Urinary bladder (tissue), 3 donors: ENCODE measurements at regions not wholly inside any gene's neighbourhood (a gene's known extent, or its start where the extent isn't known, plus 50 kb on each side); places are given as distances from the start of the nearest gene placed in this dataset.

Experiments used
- DNase-seq: peaks from one replicate; pipeline ENCODE4 v3.0.0-alpha.2; 2015; ENCODE audit errors: extremely low spot score
- H3K27ac ChIP-seq: one replicate; pipeline ENCODE4 v1.5.1; 2013; ENCODE audit warnings: low read depth, mild to moderate bottlenecking, moderate library complexity
- H3K36me3 ChIP-seq: one replicate; pipeline ENCODE4 v1.6.1; 2013; ENCODE audit warnings: mild to moderate bottlenecking, moderate library complexity; ENCODE audit not compliant: insufficient read depth
- H3K4me1 ChIP-seq: one replicate; pipeline ENCODE4 v1.6.1; 2013; ENCODE audit warnings: mild to moderate bottlenecking, moderate library complexity; ENCODE audit not compliant: insufficient read depth
- H3K4me3 ChIP-seq: one replicate; pipeline ENCODE4 v1.5.1; 2013; ENCODE audit warnings: low read depth, low read length
- WGBS: extraction: QIAGEN DNeasy Blood & Tissue Kit; methylation state at CpG from one replicate; pipeline ENCODE4 v1.1.7; 2013; 5-methylcytosine and 5-hydroxymethylcytosine counted together
- donor health status: healthy with polysubstance abuse.
- donor health status: healthy.

DNA sequence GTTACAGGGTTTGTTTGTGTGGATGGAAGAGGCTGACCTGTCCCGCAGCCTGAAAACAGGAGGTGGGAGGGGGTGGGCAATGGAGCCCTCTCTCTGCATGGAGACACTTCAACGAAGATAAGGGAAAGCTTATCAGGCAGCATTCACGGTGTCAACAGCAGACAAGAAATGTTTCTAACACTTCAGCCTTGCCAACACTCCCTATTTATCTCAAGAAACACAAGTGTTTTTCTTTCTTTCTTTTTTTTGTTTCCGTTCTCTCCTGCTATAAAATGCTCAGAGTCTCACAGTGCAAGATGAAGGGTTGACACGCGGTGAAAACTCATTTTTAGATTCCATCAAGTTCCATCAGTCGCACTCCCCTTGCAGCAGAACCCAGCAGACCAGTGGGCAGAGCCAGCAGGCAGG, 594.4 kb downstream of the MATN1 start:
- Histone ChIP-seq H3K4me3 (no peak overlapping the region), H3K27ac (no peak overlapping the region), H3K36me3 (no peaks in the 10 kb centered on the region), H3K4me1 (no peaks in the 10 kb centered on the region)
- DNase-seq: no peak
- 19% methylated on average over 7 of the region's 7 CpGs for WGBS

DNA sequence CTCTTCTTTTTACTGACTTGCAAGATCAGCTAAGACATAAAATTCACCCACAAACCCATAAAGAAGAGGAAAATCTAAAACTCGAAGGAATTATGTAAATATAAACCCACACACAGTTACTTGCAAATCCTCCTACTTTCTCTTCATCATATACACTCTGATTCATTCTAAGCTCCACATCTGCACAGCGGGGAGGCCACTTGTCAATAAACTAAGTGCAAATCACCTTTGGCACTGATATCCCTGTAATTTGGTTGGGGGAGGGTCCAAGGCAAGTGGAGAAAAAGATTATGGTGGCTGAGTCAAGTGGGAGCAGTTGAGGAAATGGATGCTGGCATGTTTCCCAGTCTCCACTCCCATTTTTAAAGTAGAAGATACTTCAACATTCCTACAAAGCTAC, 596.5 kb downstream of the MATN1 start:
- no peak for DNase-seq
- no peak overlapping the region for H3K27ac ChIP-seq
- no peaks in the 10 kb centered on the region for H3K4me1 ChIP-seq
- no peak overlapping the region for H3K4me3 ChIP-seq
- H3K36me3 ChIP-seq: no peaks in the 10 kb centered on the region
- WGBS: 30% methylated on average over 2 of the region's 2 CpGs

DNA sequence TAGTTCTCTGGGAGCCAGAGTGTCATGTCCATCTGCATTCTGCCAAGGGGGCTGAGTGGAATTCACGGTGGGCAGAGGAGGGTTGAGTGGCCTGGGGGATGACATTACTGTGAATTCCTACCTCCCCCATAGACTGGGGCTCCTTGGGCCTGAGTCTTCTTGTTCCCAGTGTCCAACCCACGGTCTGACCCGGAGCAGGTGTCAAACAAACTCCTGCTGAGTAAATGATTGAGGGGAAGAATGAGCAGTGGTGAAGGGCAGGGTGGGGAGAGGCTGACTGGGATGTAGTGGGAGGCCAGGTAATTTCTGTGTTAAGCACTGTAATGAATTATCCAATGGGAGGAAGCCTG, 597.6 kb downstream of the MATN1 start:
- Histone ChIP-seq H3K27ac (no peak overlapping the region), H3K36me3 (no peaks in the 10 kb centered on the region), H3K4me1 (no peaks in the 10 kb centered on the region), H3K4me3 (no peak overlapping the region)
- no peak for DNase-seq
- 61% methylated on average over 3 of the region's 3 CpGs for WGBS

DNA sequence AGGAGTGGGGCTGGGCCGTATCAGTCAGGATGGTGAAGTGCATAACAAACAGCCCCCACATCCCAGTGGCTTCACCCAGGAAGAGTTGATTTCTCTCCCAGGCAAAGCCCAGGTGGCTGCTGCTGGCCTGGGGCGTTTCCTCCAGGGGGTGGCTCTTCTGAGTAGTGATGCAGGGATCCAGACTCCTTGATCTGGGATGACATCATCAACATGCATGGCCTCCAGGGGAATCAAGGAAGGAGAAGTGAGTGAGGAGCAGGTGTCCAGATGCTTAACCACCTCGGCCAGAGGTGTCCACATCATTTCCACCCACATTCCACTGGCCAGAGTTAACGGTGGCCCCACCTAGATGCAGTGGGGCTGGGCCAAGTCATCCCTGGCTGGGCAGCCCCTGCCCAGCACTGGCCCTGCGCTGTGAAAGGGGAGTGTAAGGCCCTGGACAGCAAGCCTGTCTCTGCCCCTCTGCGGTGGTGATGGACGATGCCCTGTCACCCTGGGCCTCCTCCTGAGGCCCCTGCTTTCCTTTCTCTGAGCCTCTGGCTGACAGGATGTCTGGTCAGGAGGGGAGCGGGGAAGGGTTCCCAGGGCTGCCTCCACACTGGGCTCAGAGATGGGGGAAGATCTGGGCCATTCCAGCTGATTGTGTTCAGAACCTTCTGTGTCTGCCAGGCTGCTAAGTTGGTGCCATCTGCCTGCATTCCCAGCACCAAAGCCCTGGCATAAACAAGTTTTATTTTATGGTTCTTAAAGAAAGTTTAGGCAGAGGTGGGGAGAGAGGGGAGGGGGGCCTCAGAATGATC, 598.2 kb downstream of the MATN1 start:
- no peaks in the 10 kb centered on the region for H3K36me3 ChIP-seq
- DNase-seq: no peak
- H3K4me1 ChIP-seq: no peaks in the 10 kb centered on the region
- WGBS: 62% methylated on average over 8 of the region's 8 CpGs
- no peak overlapping the region for H3K27ac ChIP-seq
- no peak overlapping the region for H3K4me3 ChIP-seq

DNA sequence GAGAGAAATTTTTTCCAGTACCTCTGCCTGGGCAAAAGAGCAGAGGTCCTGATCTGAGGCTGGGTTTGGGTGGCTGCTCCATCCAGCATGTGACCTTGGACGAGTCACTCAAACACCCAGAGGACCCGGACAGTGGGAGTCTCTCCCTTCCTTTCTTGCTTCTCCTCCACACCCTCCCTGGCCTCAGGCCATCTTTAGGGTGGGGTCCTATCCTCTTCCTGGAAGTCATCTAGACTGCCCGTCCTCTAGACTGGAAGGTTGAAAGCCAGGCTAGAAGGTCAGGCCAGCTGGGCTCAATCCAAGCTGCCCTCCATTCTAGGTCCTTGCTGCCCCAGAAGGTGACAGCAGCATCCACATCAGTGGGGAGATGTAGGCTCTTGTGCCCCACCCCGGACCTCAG, 599.5 kb downstream of the MATN1 start:
- DNase-seq: no peak
- H3K4me3 ChIP-seq: no peak overlapping the region
- 56% methylated on average over 4 of the region's 4 CpGs for WGBS
- H3K4me1 ChIP-seq: no peaks in the 10 kb centered on the region
- H3K36me3 ChIP-seq: no peaks in the 10 kb centered on the region
- H3K27ac ChIP-seq: no peak overlapping the region

DNA sequence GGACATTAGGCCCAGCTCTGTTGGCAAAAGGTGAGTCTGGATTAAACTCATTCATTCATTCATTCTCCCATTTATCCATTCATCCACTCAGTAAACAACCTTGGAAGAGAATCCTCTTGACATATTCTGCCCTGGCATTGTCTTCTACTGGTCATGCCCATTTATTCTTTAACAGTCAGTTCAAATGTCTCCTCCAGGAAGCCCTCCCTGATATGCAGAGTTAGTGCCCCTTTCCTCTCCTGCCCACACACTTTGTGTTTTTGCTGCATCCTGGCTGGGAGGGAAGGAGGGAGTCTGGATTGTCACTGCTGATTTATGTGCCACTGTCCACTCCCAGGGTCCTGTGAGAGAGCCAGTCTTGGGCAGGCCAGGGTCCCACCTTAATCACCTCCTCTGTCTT, 600.3 kb downstream of the MATN1 start:
- no peaks in the 10 kb centered on the region for H3K4me1 ChIP-seq
- H3K36me3 ChIP-seq: no peaks in the 10 kb centered on the region
- H3K4me3 ChIP-seq: no peak overlapping the region
- no peak overlapping the region for H3K27ac ChIP-seq
- no peak for DNase-seq

DNA sequence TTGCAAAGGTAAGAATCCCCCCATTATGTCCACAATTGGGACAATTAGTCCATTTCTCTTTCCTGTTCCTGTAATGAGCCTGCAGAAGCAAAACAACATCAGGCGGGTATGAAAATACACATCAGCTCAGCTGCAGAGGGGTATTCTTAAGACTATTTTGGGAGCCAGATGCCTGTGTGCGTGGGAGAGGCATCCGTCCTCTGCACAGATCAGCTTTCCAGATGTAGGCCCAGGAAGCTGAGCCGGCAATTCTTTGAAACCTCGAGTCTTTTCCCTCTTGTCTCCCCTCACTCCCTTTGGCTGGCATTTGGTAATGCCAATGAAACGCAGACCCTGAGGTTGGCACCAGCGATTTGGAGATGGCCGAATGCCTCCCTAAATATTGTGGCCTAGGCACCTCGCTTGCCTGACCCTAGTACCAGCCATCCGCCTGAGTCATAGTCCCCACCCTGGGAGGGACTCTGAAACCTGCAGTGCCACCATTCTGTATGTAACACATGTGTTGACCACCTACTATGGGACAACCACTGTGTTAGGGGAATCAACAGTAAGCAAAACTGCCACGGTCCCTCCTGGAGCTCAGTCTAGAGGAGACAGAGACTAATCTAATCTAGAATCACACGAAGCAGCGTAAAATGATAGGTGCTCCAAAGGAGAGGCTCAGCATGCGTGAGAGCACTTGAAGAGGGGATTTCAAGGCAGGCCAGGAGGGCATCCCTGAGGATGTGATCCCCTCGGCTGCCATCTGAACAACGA, 603.0 kb downstream of the MATN1 start:
- WGBS: 80% methylated on average over 16 of the region's 16 CpGs
- no peaks in the 10 kb centered on the region for H3K4me1 ChIP-seq
- no peak overlapping the region for H3K27ac ChIP-seq
- no peak overlapping the region for H3K4me3 ChIP-seq
- DNase-seq: no peak
- no peaks in the 10 kb centered on the region for H3K36me3 ChIP-seq

DNA sequence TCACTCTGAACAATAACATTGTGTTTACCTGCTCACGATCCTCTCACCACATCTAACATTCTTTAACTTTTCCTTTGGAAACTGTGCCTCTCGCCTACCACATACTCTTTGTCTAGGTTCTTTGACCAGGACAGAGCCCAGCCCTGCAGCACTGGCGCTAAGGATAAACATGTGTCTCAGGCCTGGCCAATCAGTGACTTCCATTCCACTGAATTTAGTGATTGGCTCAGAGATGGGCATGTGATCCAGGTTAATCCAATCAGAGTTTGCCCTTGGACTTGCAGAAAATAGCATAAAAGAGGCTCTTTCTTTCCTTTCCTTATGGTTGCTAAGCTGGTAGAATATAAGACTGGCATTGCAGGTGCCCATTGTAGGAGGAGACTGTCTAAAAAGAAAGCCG, 605.7 kb downstream of the MATN1 start:
- Histone ChIP-seq H3K27ac (no peak overlapping the region), H3K36me3 (no peaks in the 10 kb centered on the region), H3K4me1 (no peaks in the 10 kb centered on the region), H3K4me3 (no peak overlapping the region)
- WGBS: 84% methylated on average over 4 of the region's 4 CpGs
- DNase-seq: no peak

DNA sequence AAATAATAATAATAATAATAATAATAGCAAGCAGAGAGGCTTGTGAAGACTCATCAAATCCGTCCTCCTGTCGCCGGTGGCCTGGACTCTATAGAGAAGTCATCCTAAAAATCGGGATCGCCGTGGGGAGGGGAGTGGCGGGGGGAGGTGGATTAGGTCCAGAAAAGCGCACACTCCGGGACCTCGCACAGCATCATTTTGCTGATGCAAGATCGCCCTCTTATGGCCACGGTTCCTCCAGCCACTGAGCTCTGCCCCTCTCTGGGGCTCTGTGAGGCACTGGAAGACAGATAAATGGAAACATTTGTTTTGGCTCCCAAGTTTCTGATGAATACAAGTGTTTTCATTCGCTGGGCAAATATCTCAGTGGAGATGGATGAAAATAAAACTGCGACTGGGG, 612.0 kb downstream of the MATN1 start:
- Histone ChIP-seq H3K4me1 (no peaks in the 10 kb centered on the region), H3K27ac (no peak overlapping the region), H3K4me3 (no peak overlapping the region), H3K36me3 (no peaks in the 10 kb centered on the region)
- WGBS: 3% methylated on average over 14 of the region's 14 CpGs
- DNase-seq: no peak

DNA sequence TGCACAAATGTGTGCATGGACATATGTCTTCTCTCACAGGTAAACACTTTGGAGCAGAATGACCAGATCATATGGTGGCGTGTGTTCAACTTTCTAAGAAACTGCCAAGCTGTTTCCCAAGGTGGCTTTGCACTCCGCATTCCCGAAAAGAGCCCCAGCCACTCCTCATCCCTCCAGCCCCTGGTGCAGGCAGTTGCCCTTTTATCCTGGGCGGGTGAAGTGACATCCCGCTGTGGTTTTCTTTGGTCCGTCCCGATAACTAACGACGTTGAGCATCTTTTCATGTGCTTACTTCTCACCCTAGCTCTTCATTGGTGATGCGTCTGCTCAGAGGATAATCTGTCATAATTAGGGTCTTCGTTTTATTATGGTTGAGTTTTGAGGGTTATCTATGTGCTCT, 612.5 kb downstream of the MATN1 start:
- no peaks in the 10 kb centered on the region for H3K36me3 ChIP-seq
- no peak overlapping the region for H3K4me3 ChIP-seq
- no peaks in the 10 kb centered on the region for H3K4me1 ChIP-seq
- no peak for DNase-seq
- H3K27ac ChIP-seq: no peak overlapping the region
- 43% methylated on average over 11 of the region's 11 CpGs for WGBS

DNA sequence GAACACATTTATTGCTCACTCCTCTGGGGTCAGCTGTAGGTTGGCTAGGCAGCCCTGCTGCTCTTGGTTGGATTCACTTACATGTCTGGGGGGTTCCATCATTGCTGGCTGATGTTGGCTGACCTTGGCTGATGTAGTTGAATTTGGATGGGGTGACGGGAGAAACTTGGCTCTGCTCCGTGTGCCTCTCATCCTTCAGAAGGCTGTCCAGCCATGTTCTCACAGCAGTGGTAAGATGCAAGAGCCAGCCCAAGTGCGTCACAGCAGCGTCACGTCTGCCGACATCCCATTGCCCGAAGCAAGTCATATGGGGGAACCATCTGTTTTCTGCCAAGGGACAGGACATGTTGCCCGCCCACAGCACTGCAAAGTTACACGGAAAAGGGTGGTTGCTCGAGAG, 613.5 kb downstream of the MATN1 start:
- 30% methylated on average over 10 of the region's 10 CpGs for WGBS
- Histone ChIP-seq H3K27ac (no peak overlapping the region), H3K4me1 (no peaks in the 10 kb centered on the region), H3K36me3 (no peaks in the 10 kb centered on the region), H3K4me3 (no peak overlapping the region)
- no peak for DNase-seq

DNA sequence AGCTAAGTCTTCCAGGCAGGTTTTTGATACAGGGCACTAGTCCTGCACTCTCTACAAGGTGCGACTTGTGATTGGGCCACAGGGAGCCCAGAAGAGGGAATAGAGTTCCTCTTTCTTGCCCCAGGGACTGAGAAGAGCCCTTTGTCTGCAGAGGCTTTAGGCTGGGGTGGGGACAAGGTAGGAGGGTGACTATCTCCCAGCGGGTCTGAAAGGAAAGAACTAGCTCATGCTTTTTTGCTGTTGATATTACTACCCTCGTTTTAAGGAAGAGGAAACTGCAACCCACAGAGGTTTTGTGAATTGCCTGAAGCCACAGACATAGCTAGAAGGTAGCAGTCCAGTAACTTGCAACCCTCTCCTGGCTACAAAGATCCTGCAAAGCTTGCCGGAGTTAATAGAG, 615.2 kb downstream of the MATN1 start:
- Histone ChIP-seq H3K4me1 (no peaks in the 10 kb centered on the region), H3K36me3 (no peaks in the 10 kb centered on the region), H3K4me3 (no peak overlapping the region), H3K27ac (no peak overlapping the region)
- no peak for DNase-seq
- WGBS: 50% methylated on average over 4 of the region's 4 CpGs

DNA sequence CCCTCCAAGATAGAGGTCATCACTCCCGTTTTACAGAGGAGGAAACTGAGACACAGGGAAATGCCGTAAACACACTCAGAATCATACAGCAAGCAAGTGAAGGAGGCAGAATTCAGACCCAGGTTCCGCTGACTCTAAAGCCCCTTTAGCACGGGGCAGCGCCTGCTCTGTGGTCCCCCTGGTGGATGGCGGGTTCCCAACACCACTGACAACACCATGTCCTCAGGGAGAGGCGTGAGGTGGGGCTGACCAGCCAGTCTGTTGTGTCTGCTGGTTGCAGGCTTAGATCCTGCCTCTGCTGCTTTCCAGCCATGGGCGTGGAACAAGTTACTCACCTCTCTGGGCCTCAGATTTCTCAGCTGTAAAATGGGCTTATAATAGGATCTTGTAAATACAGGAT, 617.3 kb downstream of the MATN1 start:
- Histone ChIP-seq H3K4me1 (no peaks in the 10 kb centered on the region), H3K27ac (no peak overlapping the region), H3K36me3 (no peaks in the 10 kb centered on the region), H3K4me3 (no peak overlapping the region)
- no peak for DNase-seq
- WGBS: 22% methylated on average over 8 of the region's 8 CpGs

DNA sequence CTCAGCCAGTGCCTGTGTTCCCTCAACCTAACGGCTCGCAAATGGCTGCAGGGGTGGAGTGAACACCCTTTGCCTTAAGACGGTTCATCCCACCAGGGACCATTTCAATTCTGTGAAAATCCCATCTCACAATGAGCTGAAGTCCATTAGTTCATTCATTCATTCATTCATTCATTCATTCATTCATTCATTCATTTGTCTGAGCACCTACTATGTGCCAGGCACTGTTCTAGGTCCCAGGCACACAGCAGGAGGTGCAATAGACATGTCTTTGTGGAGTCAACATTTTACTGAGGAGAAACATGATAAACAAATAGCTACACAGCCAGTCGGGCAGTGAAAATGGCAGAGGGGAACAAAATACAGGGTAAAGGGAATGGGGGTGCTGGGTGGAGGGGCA, 618.8 kb downstream of the MATN1 start:
- Histone ChIP-seq H3K36me3 (no peaks in the 10 kb centered on the region), H3K4me1 (no peaks in the 10 kb centered on the region), H3K4me3 (no peak overlapping the region), H3K27ac (no peak overlapping the region)
- DNase-seq: no peak
- 55% methylated on average over 4 of the region's 4 CpGs for WGBS
